ENCODE measurements at regions not wholly inside any gene's neighbourhood (a gene's known extent, or its start where the extent isn't known, plus 50 kb on each side); places are given as distances from the start of the nearest gene placed in this dataset.
"Not testable (repeated sequence)": the region's sequence is repeated elsewhere in the genome, so short reads cannot be mapped to it uniquely, and the experiment has no call there.

GRCh38 chr5:53785924-53786323 is 225.5 kb downstream of the NDUFS4 start:
- DNase-seq (no peak), ATAC-seq (no peak)
- intact Hi-C loops (cut with DNase I) = no loop called here
- Histone ChIP-seq H3K36me3 (no peaks in the 10 kb centered on the region), H3K9me3 (peaks cover 0 to 6% of the 10 kb centered on the region in 2 donors), H3K27me3 (no peaks in the 10 kb centered on the region), H3K4me3 (no peak overlapping the region), H3K4me1 (no peaks in the 10 kb centered on the region), H3K27ac (no peak overlapping the region)
- no peak for TF ChIP-seq CTCF (IDR thresholded peaks at IDR 0.05)

GRCh38 chr5:53790026-53790425 is 229.6 kb downstream of the NDUFS4 start:
- intact Hi-C loops (cut with DNase I) = no loop called here

GRCh38 chr5:53792338-53792737 is 231.9 kb downstream of the NDUFS4 start:
- Histone ChIP-seq H3K36me3 (no peaks in the 10 kb centered on the region), H3K27me3 (no peaks in the 10 kb centered on the region), H3K4me1 (no peaks in the 10 kb centered on the region), H3K4me3 (no peak overlapping the region), H3K9me3 (peaks cover 0 to 6% of the 10 kb centered on the region in 2 donors), H3K27ac (no peak overlapping the region)
- intact Hi-C loops (cut with DNase I) = no loop called here
- TF ChIP-seq CTCF (IDR thresholded peaks at IDR 0.05) = no peak
- ATAC-seq (no peak), DNase-seq (no peak)

More at GRCh38 chr5:53790026-53790425, 229.6 kb downstream of the NDUFS4 start:
- no peak for TF ChIP-seq CTCF (IDR thresholded peaks at IDR 0.05)
- Histone ChIP-seq H3K36me3 (no peaks in the 10 kb centered on the region), H3K4me3 (no peak overlapping the region), H3K27ac (no peak overlapping the region), H3K9me3 (peaks cover 0 to 6% of the 10 kb centered on the region in 2 donors), H3K4me1 (no peaks in the 10 kb centered on the region), H3K27me3 (no peaks in the 10 kb centered on the region)
- DNase-seq (no peak), ATAC-seq (no peak)

- H3K27me3 ChIP-seq; H3K9me3 ChIP-seq; intact Hi-C loops (cut with DNase I); H3K36me3 ChIP-seq; H3K4me3 ChIP-seq; ATAC-seq; H3K27ac ChIP-seq; DNase-seq; H3K4me1 ChIP-seq: not testable (repeated sequence)
These were observed 239.2 kb downstream of the NDUFS4 start for GRCh38 chr5:53799644-53800043.

GRCh38 chr5:53808392-53808791 is 248.0 kb downstream of the NDUFS4 start:
- H3K9me3 ChIP-seq; ATAC-seq; H3K27ac ChIP-seq; H3K27me3 ChIP-seq; H3K4me1 ChIP-seq; H3K36me3 ChIP-seq; intact Hi-C loops (cut with DNase I); DNase-seq; H3K4me3 ChIP-seq: not testable (repeated sequence)

GRCh38 chr5:53814819-53815218 is 254.4 kb downstream of the NDUFS4 start:
- Histone ChIP-seq H3K9me3 (no peaks in the 10 kb centered on the region), H3K4me3 (no peak overlapping the region), H3K27ac (no peak overlapping the region), H3K4me1 (no peaks in the 10 kb centered on the region), H3K27me3 (no peaks in the 10 kb centered on the region), H3K36me3 (no peaks in the 10 kb centered on the region)
- DNase-seq (no peak), ATAC-seq (no peak)
- intact Hi-C loops (cut with DNase I) = no loop called here
- TF ChIP-seq CTCF (IDR thresholded peaks at IDR 0.05) = no peak

Data from left lung (tissue), 4 donors.